ENCODE measurements at regions not wholly inside any gene's neighbourhood (a gene's known extent, or its start where the extent isn't known, plus 50 kb on each side); places are given as distances from the start of the nearest gene placed in this dataset.

- no peak overlapping the region for H3K27ac ChIP-seq (ENCODE audit: insufficient read depth, low read length)
- TF ChIP-seq EZH2 (IDR thresholded peaks at IDR 0.05; ENCODE audit: low read length, missing control alignments): no peak
- TF ChIP-seq CTCF (conservative IDR thresholded peaks at IDR 0.05 in 1 of 2, IDR thresholded peaks at IDR 0.05 in 1 of 2; ENCODE audit: low read depth in 1 of 2, low read length in 2 of 2): no peak
- no peak overlapping the region for H3K4me3 ChIP-seq (replicated peaks in 1 of 4; ENCODE audit: control extremely low read depth in 1 of 4, insufficient read depth in 1 of 4, low read depth in 3 of 4, low read length in 4 of 4)
- H3K9me3 ChIP-seq (ENCODE audit: control insufficient read depth, insufficient read depth, low read depth, low read length): no peaks in the 10 kb centered on the region
- no peaks in the 10 kb centered on the region for H4K20me1 ChIP-seq (ENCODE audit: control insufficient read depth, extremely low read depth, insufficient read depth, low read length)
- H3K4me2 ChIP-seq (ENCODE audit: extremely low read depth, insufficient read depth, low read length): no peak overlapping the region
- no peaks in the 10 kb centered on the region for H3K36me3 ChIP-seq (ENCODE audit: control insufficient read depth, insufficient read depth, low read length)
- H3K79me2 ChIP-seq (ENCODE audit: control insufficient read depth, insufficient read depth, low read length): no peaks in the 10 kb centered on the region
- H3K4me1 ChIP-seq (ENCODE audit: control insufficient read depth, extremely low read depth, insufficient read depth, low read length): no peaks in the 10 kb centered on the region
- peak in 1 of 2 donors; percentile 0 for DNase-seq (ENCODE audit: low read depth in 2 of 2)
- H3K27me3 ChIP-seq (ENCODE audit: control insufficient read depth, insufficient read depth, low read length): no peaks in the 10 kb centered on the region
- no peak overlapping the region for H3K9ac ChIP-seq (ENCODE audit: insufficient read depth, low read length)
- no peak overlapping the region for H2AFZ ChIP-seq (ENCODE audit: low read length)
Measured at GRCh38 chr9:118455788-118456187, 751.6 kb downstream of the TLR4 start.

- Histone ChIP-seq H3K4me1 (ENCODE audit: control insufficient read depth, extremely low read depth, insufficient read depth, low read length) (no peaks in the 10 kb centered on the region), H3K79me2 (ENCODE audit: control insufficient read depth, insufficient read depth, low read length) (no peaks in the 10 kb centered on the region), H3K4me2 (ENCODE audit: extremely low read depth, insufficient read depth, low read length) (no peak overlapping the region), H2AFZ (ENCODE audit: low read length) (no peak overlapping the region), H3K27ac (ENCODE audit: insufficient read depth, low read length) (no peak overlapping the region), H3K9me3 (ENCODE audit: control insufficient read depth, insufficient read depth, low read depth, low read length) (no peaks in the 10 kb centered on the region), H4K20me1 (ENCODE audit: control insufficient read depth, extremely low read depth, insufficient read depth, low read length) (no peaks in the 10 kb centered on the region), H3K4me3 (replicated peaks in 1 of 4; ENCODE audit: control extremely low read depth in 1 of 4, insufficient read depth in 1 of 4, low read depth in 3 of 4, low read length in 4 of 4) (no peak overlapping the region), H3K36me3 (ENCODE audit: control insufficient read depth, insufficient read depth, low read length) (no peaks in the 10 kb centered on the region), H3K9ac (ENCODE audit: insufficient read depth, low read length) (no peak overlapping the region), H3K27me3 (ENCODE audit: control insufficient read depth, insufficient read depth, low read length) (no peaks in the 10 kb centered on the region)
- no peak for DNase-seq (ENCODE audit: low read depth in 2 of 2)
- TF ChIP-seq CTCF (conservative IDR thresholded peaks at IDR 0.05 in 1 of 2, IDR thresholded peaks at IDR 0.05 in 1 of 2; ENCODE audit: low read depth in 1 of 2, low read length in 2 of 2) (no peak), EZH2 (IDR thresholded peaks at IDR 0.05; ENCODE audit: low read length, missing control alignments) (no peak)
Measured at GRCh38 chr9:118457171-118458000, 753.2 kb downstream of the TLR4 start.

- H3K27me3 ChIP-seq (ENCODE audit: control insufficient read depth, insufficient read depth, low read length): no peaks in the 10 kb centered on the region
- H3K4me3 ChIP-seq (replicated peaks in 1 of 4; ENCODE audit: control extremely low read depth in 1 of 4, insufficient read depth in 1 of 4, low read depth in 3 of 4, low read length in 4 of 4): no peak overlapping the region
- no peaks in the 10 kb centered on the region for H3K79me2 ChIP-seq (ENCODE audit: control insufficient read depth, insufficient read depth, low read length)
- H3K9ac ChIP-seq (ENCODE audit: insufficient read depth, low read length): no peak overlapping the region
- no peaks in the 10 kb centered on the region for H4K20me1 ChIP-seq (ENCODE audit: control insufficient read depth, extremely low read depth, insufficient read depth, low read length)
- H3K4me2 ChIP-seq (ENCODE audit: extremely low read depth, insufficient read depth, low read length): no peak overlapping the region
- no peaks in the 10 kb centered on the region for H3K9me3 ChIP-seq (ENCODE audit: control insufficient read depth, insufficient read depth, low read depth, low read length)
- H3K36me3 ChIP-seq (ENCODE audit: control insufficient read depth, insufficient read depth, low read length): no peaks in the 10 kb centered on the region
- no peak overlapping the region for H3K27ac ChIP-seq (ENCODE audit: insufficient read depth, low read length)
- TF ChIP-seq CTCF (conservative IDR thresholded peaks at IDR 0.05 in 1 of 2, IDR thresholded peaks at IDR 0.05 in 1 of 2; ENCODE audit: low read depth in 1 of 2, low read length in 2 of 2): no peak
- no peak overlapping the region for H2AFZ ChIP-seq (ENCODE audit: low read length)
- DNase-seq (ENCODE audit: low read depth in 2 of 2): no peak
- H3K4me1 ChIP-seq (ENCODE audit: control insufficient read depth, extremely low read depth, insufficient read depth, low read length): no peaks in the 10 kb centered on the region
Measured at GRCh38 chr9:118459913-118460312, 755.7 kb downstream of the TLR4 start.
